MM.1S (cell line): ENCODE measurements at regions not wholly inside any gene's neighbourhood (a gene's known extent, or its start where the extent isn't known, plus 50 kb on each side); places are given as distances from the start of the nearest gene placed in this dataset.

Experiments
- DNase-seq: peaks from one replicate; pipeline ENCODE4 v3.0.0-alpha.2; 2015
- H2AFZ ChIP-seq: fragments of 300-600 bp; sonication (generic); 2 replicates; pipeline ENCODE4 v1.6.0; 2016; ENCODE audit warnings: antibody characterized with exemption, low read length
- H3F3A ChIP-seq: fragments of 300-600 bp; sonication (generic); 2 replicates; pipeline ENCODE4 v1.6.1; 2016; ENCODE audit warnings: mild to moderate bottlenecking, antibody characterized with exemption, low read length, moderate library complexity, mixed read lengths; ENCODE audit not compliant: insufficient read depth
- H3K27ac ChIP-seq: fragments of 300-600 bp; sonication (generic); 2 replicates; pipeline ENCODE4 v1.5.1; 2016; ENCODE audit warnings: mild to moderate bottlenecking, low read length
- H3K27me3 ChIP-seq: fragments of 300-600 bp; sonication (generic); replicated peaks from 2 replicates; pipeline ENCODE4 v1.6.0; 2016; ENCODE audit warnings: low read length; ENCODE audit not compliant: insufficient read depth
- H3K36me3 ChIP-seq: fragments of 300-600 bp; sonication (generic); replicated peaks from 2 replicates; pipeline ENCODE4 v1.6.1; 2016; ENCODE audit warnings: mild to moderate bottlenecking, low read length, mixed read lengths; ENCODE audit not compliant: insufficient read depth
- H3K4me1 ChIP-seq: fragments of 300-600 bp; sonication (generic); 2 replicates; pipeline ENCODE4 v1.6.1; 2016; ENCODE audit warnings: low read length, mixed read lengths
- H3K4me2 ChIP-seq: fragments of 300-600 bp; sonication (generic); 2 replicates; pipeline ENCODE4 v1.6.0; 2016; ENCODE audit warnings: low read depth, low read length
- H3K4me3 ChIP-seq: fragments of 300-600 bp; sonication (generic); 2 replicates; pipeline ENCODE4 v1.5.1; 2016; ENCODE audit warnings: low read length, mixed read lengths
- H3K79me2 ChIP-seq: fragments of 300-600 bp; sonication (generic); 2 replicates; pipeline ENCODE4 v1.6.1; 2016; ENCODE audit warnings: mixed run types, low read length, mixed read lengths
- H3K9ac ChIP-seq: fragments of 300-600 bp; sonication (generic); 2 replicates; pipeline ENCODE4 v1.6.1; 2016; ENCODE audit warnings: low read length, mixed read lengths
- H3K9me2 ChIP-seq: fragments of 300-600 bp; sonication (generic); replicated peaks from 2 replicates; pipeline ENCODE4 v1.6.1; 2016; ENCODE audit warnings: mild to moderate bottlenecking, low read length, mixed read lengths; ENCODE audit not compliant: insufficient read depth
- H3K9me3 ChIP-seq: fragments of 300-600 bp; sonication (generic); replicated peaks from 2 replicates; pipeline ENCODE4 v1.6.1; 2016; ENCODE audit warnings: mild to moderate bottlenecking, low read length, mixed read lengths; ENCODE audit not compliant: insufficient read depth
- H4K20me1 ChIP-seq: fragments of 300-600 bp; sonication (generic); 2 replicates; pipeline ENCODE4 v1.6.1; 2016; ENCODE audit warnings: mild to moderate bottlenecking, low read length, moderate library complexity, mixed read lengths; ENCODE audit not compliant: insufficient read depth
- CTCF ChIP-seq: fragments of 300-600 bp; sonication (generic); IDR thresholded peaks from 2 replicates; pipeline ENCODE4 v1.5.1; 2016; ENCODE audit warnings: antibody characterized with exemption, low read length, mixed read lengths
- EZH2 ChIP-seq: fragments of 300-600 bp; sonication (generic); optimal IDR thresholded peaks from 2 replicates; pipeline ENCODE3; 2017; ENCODE audit warnings: low read depth, mild to moderate bottlenecking, antibody characterized with exemption, low read length, mixed read lengths
- EZH2phosphoT487 ChIP-seq: fragments of 300-600 bp; sonication (generic); IDR thresholded peaks from 2 replicates; pipeline ENCODE4 v1.6.1; 2018; ENCODE audit warnings: antibody characterized with exemption, low read length

- Histone ChIP-seq H3K27ac (no peak overlapping the region), H3K9ac (no peak overlapping the region), H2AFZ (no peak overlapping the region), H3K36me3 (no peaks in the 10 kb centered on the region), H3K9me2 (no peaks in the 10 kb centered on the region), H4K20me1 (no peaks in the 10 kb centered on the region), H3K79me2 (no peaks in the 10 kb centered on the region), H3K9me3 (no peaks in the 10 kb centered on the region), H3K27me3 (no peaks in the 10 kb centered on the region), H3K4me1 (no peaks in the 10 kb centered on the region), H3K4me3 (no peak overlapping the region), H3F3A (no peaks in the 10 kb centered on the region), H3K4me2 (no peak overlapping the region)
- DNase-seq: no peak
- TF ChIP-seq EZH2phosphoT487 (no peak), EZH2 (no peak), CTCF (no peak)
These were observed 126.8 kb upstream of the MED13L start for GRCh38 chr12:116404247-116404646.

GRCh38 chr12:116404913-116405611, 127.6 kb upstream of the MED13L start:
- Histone ChIP-seq H3K9me3 (no peaks in the 10 kb centered on the region), H3K27ac (no peak overlapping the region), H3K4me2 (no peak overlapping the region), H3K4me1 (no peaks in the 10 kb centered on the region), H4K20me1 (no peaks in the 10 kb centered on the region), H3K9ac (no peak overlapping the region), H3K9me2 (no peaks in the 10 kb centered on the region), H2AFZ (no peak overlapping the region), H3K4me3 (no peak overlapping the region), H3F3A (no peaks in the 10 kb centered on the region), H3K79me2 (no peaks in the 10 kb centered on the region), H3K36me3 (no peaks in the 10 kb centered on the region), H3K27me3 (no peaks in the 10 kb centered on the region)
- TF ChIP-seq EZH2phosphoT487 (no peak), EZH2 (no peak)
- DNase-seq: no peak

- Histone ChIP-seq H3K27ac (no peak overlapping the region), H3F3A (no peaks in the 10 kb centered on the region)
These were observed 129.0 kb upstream of the MED13L start for GRCh38 chr12:116406529-116406928.

More at GRCh38 chr12:116406529-116406928, 129.0 kb upstream of the MED13L start:
- TF ChIP-seq EZH2phosphoT487: no peak
- TF ChIP-seq CTCF: no peak
- no peak for TF ChIP-seq EZH2
- H3K4me3 ChIP-seq: no peak overlapping the region
- no peaks in the 10 kb centered on the region for H3K9me2 ChIP-seq
- no peaks in the 10 kb centered on the region for H3K27me3 ChIP-seq
- H4K20me1 ChIP-seq: no peaks in the 10 kb centered on the region
- H3K79me2 ChIP-seq: no peaks in the 10 kb centered on the region
- H3K9me3 ChIP-seq: no peaks in the 10 kb centered on the region
- DNase-seq: no peak
- no peak overlapping the region for H3K9ac ChIP-seq
- H3K4me1 ChIP-seq: no peaks in the 10 kb centered on the region
- H3K4me2 ChIP-seq: no peak overlapping the region
- no peak overlapping the region for H2AFZ ChIP-seq
- H3K36me3 ChIP-seq: no peaks in the 10 kb centered on the region
